Activated gamma-delta T cell treated with Interleukin-2 at 50 U/mL for 16 hours (primary cell): ENCODE measurements at regions not wholly inside any gene's neighbourhood (a gene's known extent, or its start where the extent isn't known, plus 50 kb on each side); places are given as distances from the start of the nearest gene placed in this dataset.

Experiments used
- DNase-seq: peaks from one replicate; pipeline ENCODE4 v3.0.0-alpha.2; 2020

- DNase-seq = no peak
Observed at GRCh38 chr10:8726779-8727084, 672.2 kb downstream of the GATA3 start.

- DNase-seq = no peak
Observed at GRCh38 chr10:8731121-8732095, 676.9 kb downstream of the GATA3 start.

GRCh38 chr10:8738987-8739386, 684.5 kb downstream of the GATA3 start:
- no peak for DNase-seq

GRCh38 chr10:8752146-8752843, 697.8 kb downstream of the GATA3 start:
- DNase-seq = no peak

GRCh38 chr10:8758029-8758428, 703.5 kb downstream of the GATA3 start:
- DNase-seq = no peak

GRCh38 chr10:8766899-8767298, 712.4 kb downstream of the GATA3 start:
- DNase-seq = no peak

GRCh38 chr10:8767591-8767990, 713.1 kb downstream of the GATA3 start:
- DNase-seq = no peak

GRCh38 chr10:8768341-8768740, 713.9 kb downstream of the GATA3 start:
- no peak for DNase-seq

- no peak for DNase-seq
Observed at GRCh38 chr10:8768852-8769251, 714.4 kb downstream of the GATA3 start.

- DNase-seq = no peak
Observed at GRCh38 chr10:8776926-8777622, 722.6 kb downstream of the GATA3 start.

GRCh38 chr10:8778713-8779112, 724.2 kb downstream of the GATA3 start:
- DNase-seq = no peak

GRCh38 chr10:8787649-8788048, 733.2 kb downstream of the GATA3 start:
- no peak for DNase-seq

- no peak for DNase-seq
Observed at GRCh38 chr10:8790390-8790789, 735.9 kb downstream of the GATA3 start.

- DNase-seq = no peak
Observed at GRCh38 chr10:8794860-8795259, 740.4 kb downstream of the GATA3 start.

- no peak for DNase-seq
Observed at GRCh38 chr10:8800426-8800825, 745.9 kb downstream of the GATA3 start.

- no peak for DNase-seq
Observed at GRCh38 chr10:8803992-8804391, 749.5 kb downstream of the GATA3 start.

GRCh38 chr10:8810677-8811076, 756.2 kb downstream of the GATA3 start:
- DNase-seq = no peak

GRCh38 chr10:8811201-8811600, 756.7 kb downstream of the GATA3 start:
- no peak for DNase-seq

- DNase-seq = no peak
Observed at GRCh38 chr10:8815969-8816368, 761.5 kb downstream of the GATA3 start.

GRCh38 chr10:8817299-8817698, 762.8 kb downstream of the GATA3 start:
- no peak for DNase-seq

GRCh38 chr10:8825611-8826010, 771.1 kb downstream of the GATA3 start:
- no peak for DNase-seq

GRCh38 chr10:8829592-8829991, 775.1 kb downstream of the GATA3 start:
- DNase-seq = no peak

GRCh38 chr10:8830048-8830447, 775.6 kb downstream of the GATA3 start:
- no peak for DNase-seq

- DNase-seq = no peak
Observed at GRCh38 chr10:8830876-8831275, 776.4 kb downstream of the GATA3 start.
